Ovary (tissue), 7 donors: ENCODE measurements at regions not wholly inside any gene's neighbourhood (a gene's known extent, or its start where the extent isn't known, plus 50 kb on each side); places are given as distances from the start of the nearest gene placed in this dataset.

Experiments used
- DNase-seq, 5 donors: peaks; one replicate each; pipeline ENCODE4 v3.0.0-alpha.2; 2019 to 2020
- H3K27ac ChIP-seq, 2 donors: fragments of 200-600 bp; one replicate each; pipeline versions ENCODE4 v1.5.1 to v1.8.0; 2019 to 2022
- H3K27me3 ChIP-seq: fragments of 200-600 bp; one replicate; pipeline ENCODE4 v1.8.0; 2022
- H3K36me3 ChIP-seq: fragments of 200-600 bp; sonication (generic); one replicate; pipeline ENCODE4 v1.5.1; 2019
- H3K4me1 ChIP-seq: one replicate; pipeline ENCODE4 v1.8.1; 2013; ENCODE audit warnings: mild to moderate bottlenecking, moderate library complexity; ENCODE audit not compliant: insufficient read depth
- H3K4me3 ChIP-seq: fragments of 200-600 bp; sonication (generic); one replicate; pipeline ENCODE4 v1.5.1; 2017
- H3K9me3 ChIP-seq, 2 donors: fragments of 200-600 bp in 1 of 2; sonication (generic) in 1 of 2; one replicate each; pipeline versions ENCODE4 v1.5.1 to v1.8.1; 2013 to 2019; ENCODE audit warnings: mild to moderate bottlenecking in 1 of 2, moderate library complexity in 1 of 2
- CTCF ChIP-seq, 3 donors: fragments of 450-650 bp in 2 of 3; fragments of 200-600 bp in 1 of 3; IDR thresholded peaks; one replicate each; pipeline versions ENCODE4 v1.5.1 to v1.8.0; 2016 to 2022; ENCODE audit warnings: antibody characterized with exemption in 3 of 3, mild to moderate bottlenecking in 1 of 3
- EP300 ChIP-seq: sonication (generic); formaldehyde crosslinking; IDR thresholded peaks from one replicate; pipeline ENCODE4 v1.6.1; 2017; ENCODE audit warnings: antibody characterized with exemption
- POLR2A ChIP-seq: fragments of 450-650 bp; IDR thresholded peaks from one replicate; pipeline ENCODE4 v1.6.1; 2017; ENCODE audit warnings: antibody characterized with exemption, mild to moderate bottlenecking, moderate library complexity
- WGBS, 3 donors: extraction: QIAGEN DNeasy Blood & Tissue Kit in 1 of 3; methylation state at CpG; one replicate each; pipeline versions ENCODE4 v1.1.5 to v1.1.7; 2013 to 2017; 5-methylcytosine and 5-hydroxymethylcytosine counted together
- intact Hi-C, 4 donors: fragments of 100-400 bp; cut with DNase I; formaldehyde crosslinking; loops; one replicate each; pipeline versions ENCODE4 v1.11.0 to v1.15.1; 2022 to 2023
- donor health status: DM: no; HTN: no; CAD: no; lungs with moderate emphysema.
- donor health status: DM: no; HTN: no; CAD: no.
- donor health status: Bipolar disorder and iron deficiency.
- donor health status: DM: no; HTN: no; CAD: no.
- donor health status: DM: yes; HTN: yes; CAD: no.

- Histone ChIP-seq H3K4me3 (no peak overlapping the region), H3K27ac (no peak overlapping the region), H3K36me3 (no peaks in the 10 kb centered on the region), H3K9me3 (no peaks in the 10 kb centered on the region), H3K27me3 (no peaks in the 10 kb centered on the region), H3K4me1 (no peaks in the 10 kb centered on the region)
- intact Hi-C loops, result no loop called here
- DNase-seq, result no peak
- WGBS, 3 donors, result 87 to 90% (median 88%) methylated on average over 5 of the region's 5 CpGs
- TF ChIP-seq EP300 (no peak), POLR2A (no peak), CTCF (IDR thresholded peaks at IDR 0.05) (no peak)
These were observed 222.2 kb upstream of the TSHZ2 start for GRCh38 chr20:52749938-52750337.

- no peaks in the 10 kb centered on the region for H3K9me3 ChIP-seq
- H3K4me3 ChIP-seq, result no peak overlapping the region
- H3K4me1 ChIP-seq, result no peaks in the 10 kb centered on the region
- H3K27me3 ChIP-seq, result no peaks in the 10 kb centered on the region
- TF ChIP-seq EP300 (no peak), POLR2A (no peak), CTCF (IDR thresholded peaks at IDR 0.05) (no peak)
- DNase-seq, result no peak
- no peak overlapping the region for H3K27ac ChIP-seq
- H3K36me3 ChIP-seq, result no peaks in the 10 kb centered on the region
- intact Hi-C loops, result no loop called here
- WGBS, 3 donors, result 25 to 39% (median 38%) methylated on average over 1 of the region's 1 CpG
These were observed 223.2 kb upstream of the TSHZ2 start for GRCh38 chr20:52748990-52749389.

- Histone ChIP-seq H3K27ac (no peak overlapping the region), H3K36me3 (no peaks in the 10 kb centered on the region), H3K4me1 (no peaks in the 10 kb centered on the region), H3K27me3 (no peaks in the 10 kb centered on the region), H3K9me3 (no peaks in the 10 kb centered on the region), H3K4me3 (no peak overlapping the region)
- 48 to 62% (median 62%) methylated on average over 12 of the region's 12 CpGs for WGBS, 3 donors
- no peak for DNase-seq
- intact Hi-C loops, result no loop called here
- TF ChIP-seq CTCF (IDR thresholded peaks at IDR 0.05) (no peak), POLR2A (no peak), EP300 (no peak)
These were observed 223.7 kb upstream of the TSHZ2 start for GRCh38 chr20:52748285-52748932.

- DNase-seq, result no peak
- Histone ChIP-seq H3K9me3 (no peaks in the 10 kb centered on the region), H3K27me3 (no peaks in the 10 kb centered on the region), H3K27ac (no peak overlapping the region), H3K36me3 (no peaks in the 10 kb centered on the region), H3K4me1 (no peaks in the 10 kb centered on the region), H3K4me3 (no peak overlapping the region)
- intact Hi-C loops, result no loop called here
- TF ChIP-seq CTCF (IDR thresholded peaks at IDR 0.05), result no peak
- TF ChIP-seq EP300, result no peak
- no peak for TF ChIP-seq POLR2A
- 54 to 76% (median 70%) methylated on average over 8 of the region's 8 CpGs for WGBS, 3 donors
These were observed 224.3 kb upstream of the TSHZ2 start for GRCh38 chr20:52747845-52748284.
